Lung (tissue), 11 donors: ENCODE measurements at regions not wholly inside any gene's neighbourhood (a gene's known extent, or its start where the extent isn't known, plus 50 kb on each side); places are given as distances from the start of the nearest gene placed in this dataset.

ENCODE experiments used
- ATAC-seq: fragments of 200-7000 bp; cut with Tn5 transposase; one replicate; pipeline ENCODE4 v1.9.1; 2020; ENCODE audit warnings: moderate number of reproducible peaks; ENCODE audit not compliant: insufficient read depth, low FRiP score
- DNase-seq, 3 donors: peaks; one replicate each; pipeline ENCODE4 v3.0.0-alpha.2; 2013 to 2017
- H3K27ac ChIP-seq, 2 donors: one replicate each; pipeline ENCODE4 v1.5.1; 2013; ENCODE audit warnings: mild to moderate bottlenecking in 2 of 2, moderate library complexity in 2 of 2, control low read depth in 1 of 2, inconsistent platforms in 1 of 2, low read depth in 1 of 2, low read length in 1 of 2
- H3K27me3 ChIP-seq, 3 donors: one replicate each; pipeline ENCODE4 v1.5.1; 2013; ENCODE audit warnings: low read length in 2 of 3; ENCODE audit not compliant: control insufficient read depth in 3 of 3, insufficient read depth in 3 of 3
- H3K36me3 ChIP-seq, 4 donors: one replicate each; pipeline ENCODE4 v1.5.1; 2013; ENCODE audit warnings: low read length in 4 of 4, mild to moderate bottlenecking in 1 of 4, moderate library complexity in 1 of 4; ENCODE audit not compliant: control insufficient read depth in 4 of 4, insufficient read depth in 4 of 4
- H3K4me1 ChIP-seq, 5 donors: one replicate each; pipeline ENCODE4 v1.5.1; 2013; ENCODE audit warnings: low read length in 5 of 5, mild to moderate bottlenecking in 2 of 5, moderate library complexity in 1 of 5; ENCODE audit not compliant: control insufficient read depth in 5 of 5, insufficient read depth in 5 of 5
- H3K4me3 ChIP-seq: one replicate; pipeline ENCODE4 v1.5.1; 2013; ENCODE audit warnings: mild to moderate bottlenecking, control low read depth, moderate library complexity
- H3K9ac ChIP-seq, 2 donors: one replicate each; pipeline ENCODE4 v1.5.1; 2013; ENCODE audit warnings: low read length in 2 of 2, control low read depth in 1 of 2; ENCODE audit not compliant: insufficient read depth in 1 of 2
- H3K9me3 ChIP-seq, 4 donors: one replicate each; pipeline ENCODE4 v1.5.1; 2013; ENCODE audit warnings: low read length in 3 of 4, mild to moderate bottlenecking in 1 of 4, moderate library complexity in 1 of 4; ENCODE audit not compliant: control insufficient read depth in 4 of 4, insufficient read depth in 3 of 4
- CTCF ChIP-seq: IDR thresholded peaks from 2 replicates; pipeline ENCODE4 v1.5.1; 2012; ENCODE audit warnings: mild to moderate bottlenecking; ENCODE audit errors: control extremely low read depth, extremely low read depth
- WGBS, 2 donors: extraction: QIAGEN DNeasy Blood & Tissue Kit; methylation state at CpG; one replicate each; pipeline ENCODE4 v1.1.7; 2013; 5-methylcytosine and 5-hydroxymethylcytosine counted together
- donor health status: control.
- donor health status: control.
- donor health status: Bipolar disorder and iron deficiency.
- donor health status: healthy.
- donor health status: DM: yes; HTN: yes; CAD: no.

GRCh38 chr11:98047647-98048046 is 973.1 kb upstream of the CNTN5 start:
- Histone ChIP-seq H3K9ac (no peak overlapping the region), H3K36me3 (no peaks in the 10 kb centered on the region), H3K4me1 (peaks cover 0 to 4% (median 0%) of the 10 kb centered on the region in 5 donors), H3K4me3 (no peak overlapping the region), H3K27ac (no peak overlapping the region), H3K9me3 (no peaks in the 10 kb centered on the region), H3K27me3 (peaks cover 0 to 3% (median 0%) of the 10 kb centered on the region in 3 donors)
- TF ChIP-seq CTCF, result no peak
- ATAC-seq (no peak), DNase-seq (no peak)
- WGBS, 2 donors, result 86 to 90% methylated on average over 3 of the region's 3 CpGs

- Histone ChIP-seq H3K4me1 (peaks cover 0 to 4% (median 0%) of the 10 kb centered on the region in 5 donors), H3K4me3 (no peak overlapping the region), H3K9me3 (no peaks in the 10 kb centered on the region), H3K9ac (no peak overlapping the region), H3K27ac (no peak overlapping the region), H3K36me3 (no peaks in the 10 kb centered on the region), H3K27me3 (no peaks in the 10 kb centered on the region)
- WGBS, 2 donors, result 73 to 83% methylated on average over 2 of the region's 2 CpGs
- ATAC-seq (no peak), DNase-seq (no peak)
- no peak for TF ChIP-seq CTCF
Measured at GRCh38 chr11:98053851-98054250, 966.9 kb upstream of the CNTN5 start.

- H3K9me3 ChIP-seq, result no peaks in the 10 kb centered on the region
- no peak overlapping the region for H3K9ac ChIP-seq
- no peaks in the 10 kb centered on the region for H3K36me3 ChIP-seq
- H3K4me3 ChIP-seq, result no peak overlapping the region
- WGBS, 2 donors, result 51 to 69% methylated on average over 1 of the region's 1 CpG
- DNase-seq (no peak), ATAC-seq (no peak)
- H3K27me3 ChIP-seq, result no peaks in the 10 kb centered on the region
- no peak overlapping the region for H3K27ac ChIP-seq
- peaks cover 0 to 4% (median 0%) of the 10 kb centered on the region in 5 donors for H3K4me1 ChIP-seq
- no peak for TF ChIP-seq CTCF
Measured at GRCh38 chr11:98056945-98057344, 963.8 kb upstream of the CNTN5 start.

GRCh38 chr11:98059488-98059887 is 961.3 kb upstream of the CNTN5 start:
- 74 to 76% methylated on average over 7 of the region's 7 CpGs for WGBS, 2 donors
- Histone ChIP-seq H3K27me3 (no peaks in the 10 kb centered on the region), H3K4me3 (no peak overlapping the region), H3K4me1 (no peaks in the 10 kb centered on the region), H3K9me3 (no peaks in the 10 kb centered on the region), H3K9ac (no peak overlapping the region), H3K36me3 (no peaks in the 10 kb centered on the region), H3K27ac (no peak overlapping the region)
- no peak for TF ChIP-seq CTCF
- no peak for DNase-seq
- no peak for ATAC-seq
